Fibroblast of the aortic adventitia (primary cell): ENCODE measurements at regions not wholly inside any gene's neighbourhood (a gene's known extent, or its start where the extent isn't known, plus 50 kb on each side); places are given as distances from the start of the nearest gene placed in this dataset.

ENCODE experiments used
- DNase-seq: peaks from one replicate; pipeline ENCODE4 v3.0.0-alpha.2; 2010; ENCODE audit warnings: low read depth
- H3K4me3 ChIP-seq: 2 replicates; pipeline ENCODE4 v1.5.1; 2011; ENCODE audit warnings: low read depth, mild to moderate bottlenecking, control low read depth, low read length, moderate library complexity
- TF ChIP-seq, protein P1 (sequence below): IDR thresholded peaks from 2 replicates; pipeline ENCODE4 v1.5.1; 2011; ENCODE audit warnings: mild to moderate bottlenecking, low read length, control low read depth, inconsistent platforms; ENCODE audit not compliant: insufficient read depth

DNA sequence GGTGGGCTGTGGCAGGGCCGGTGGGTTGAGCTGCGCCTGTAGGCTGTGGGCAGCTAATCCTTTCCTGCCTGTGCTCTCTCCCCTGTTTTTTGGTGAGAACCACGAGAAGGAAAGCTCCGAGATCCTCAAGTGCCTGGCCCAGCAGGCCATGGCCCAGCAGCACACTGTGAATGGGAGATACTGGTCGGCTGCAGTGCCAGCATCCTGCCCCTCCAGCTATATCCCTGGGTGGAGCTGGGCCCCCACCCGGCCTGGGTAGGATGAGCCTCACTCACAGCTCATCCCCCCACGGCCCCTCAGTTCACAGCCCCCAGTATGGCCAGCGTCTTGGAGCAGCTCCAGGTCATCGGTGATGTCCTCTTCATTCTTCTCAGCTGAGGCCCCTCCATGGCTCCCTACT, 164.4 kb upstream of the ZNF267 start:
- TF ChIP-seq, protein P1, sequence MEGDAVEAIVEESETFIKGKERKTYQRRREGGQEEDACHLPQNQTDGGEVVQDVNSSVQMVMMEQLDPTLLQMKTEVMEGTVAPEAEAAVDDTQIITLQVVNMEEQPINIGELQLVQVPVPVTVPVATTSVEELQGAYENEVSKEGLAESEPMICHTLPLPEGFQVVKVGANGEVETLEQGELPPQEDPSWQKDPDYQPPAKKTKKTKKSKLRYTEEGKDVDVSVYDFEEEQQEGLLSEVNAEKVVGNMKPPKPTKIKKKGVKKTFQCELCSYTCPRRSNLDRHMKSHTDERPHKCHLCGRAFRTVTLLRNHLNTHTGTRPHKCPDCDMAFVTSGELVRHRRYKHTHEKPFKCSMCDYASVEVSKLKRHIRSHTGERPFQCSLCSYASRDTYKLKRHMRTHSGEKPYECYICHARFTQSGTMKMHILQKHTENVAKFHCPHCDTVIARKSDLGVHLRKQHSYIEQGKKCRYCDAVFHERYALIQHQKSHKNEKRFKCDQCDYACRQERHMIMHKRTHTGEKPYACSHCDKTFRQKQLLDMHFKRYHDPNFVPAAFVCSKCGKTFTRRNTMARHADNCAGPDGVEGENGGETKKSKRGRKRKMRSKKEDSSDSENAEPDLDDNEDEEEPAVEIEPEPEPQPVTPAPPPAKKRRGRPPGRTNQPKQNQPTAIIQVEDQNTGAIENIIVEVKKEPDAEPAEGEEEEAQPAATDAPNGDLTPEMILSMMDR, result no peak
- DNase-seq, result no peak
- no peak overlapping the region for H3K4me3 ChIP-seq

GRCh38 chr16:31710134-31710533, 163.5 kb upstream of the ZNF267 start:
- no peak for DNase-seq
- H3K4me3 ChIP-seq, result no peak overlapping the region
- TF ChIP-seq, protein P1, result no peak

DNA sequence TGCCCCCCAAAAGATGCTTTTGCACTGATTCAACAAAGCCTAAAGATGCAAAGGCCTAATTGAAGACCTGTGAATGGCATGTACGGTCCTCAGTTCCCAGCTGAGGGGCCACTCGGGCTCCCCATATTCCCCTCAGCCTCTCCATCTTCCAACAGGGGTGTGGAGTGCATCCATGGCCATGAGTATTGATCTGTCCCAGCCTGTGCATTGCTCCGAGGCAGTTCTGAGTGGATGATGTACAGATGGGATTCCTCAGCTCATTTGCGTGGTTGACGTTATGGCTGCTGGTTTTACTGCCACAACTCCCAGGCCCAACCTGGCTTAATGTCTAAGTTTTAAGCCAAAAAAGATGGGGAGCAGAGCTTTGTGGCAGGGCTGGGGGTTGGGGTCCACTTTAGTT, 162.7 kb upstream of the ZNF267 start:
- DNase-seq, result no peak
- TF ChIP-seq, protein P1, result no peak
- no peak overlapping the region for H3K4me3 ChIP-seq

DNA sequence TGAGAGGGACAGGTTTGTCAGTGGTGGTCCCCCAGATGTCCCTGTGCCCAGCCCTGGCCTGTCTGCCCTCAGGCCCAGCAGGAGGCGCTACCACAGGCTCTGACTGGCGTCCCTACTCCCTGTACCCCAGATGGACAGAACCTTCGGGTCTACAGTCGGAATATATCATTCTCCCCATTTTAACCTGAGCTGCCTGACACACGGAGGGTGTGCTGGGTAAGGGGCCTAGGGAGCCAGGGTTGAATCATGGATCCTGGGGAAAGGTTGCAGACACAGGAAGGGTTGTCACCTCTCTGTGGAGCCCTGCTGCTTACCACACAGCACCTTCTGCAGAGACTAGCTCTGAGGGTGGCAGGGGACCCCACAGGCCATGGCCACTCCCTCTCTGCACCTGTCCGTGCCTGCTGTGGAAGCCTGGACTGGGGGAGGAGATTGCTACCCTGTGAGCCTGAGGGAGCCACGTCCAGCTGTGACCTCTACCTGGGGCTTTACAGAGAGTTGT, 162.2 kb upstream of the ZNF267 start:
- TF ChIP-seq, protein P1, result no peak
- DNase-seq, result no peak
- no peak overlapping the region for H3K4me3 ChIP-seq

GRCh38 chr16:31712064-31712540, 161.5 kb upstream of the ZNF267 start:
- H3K4me3 ChIP-seq, result no peak overlapping the region
- DNase-seq, result no peak
- TF ChIP-seq, protein P1, result no peak

- peak; percentile 90 for DNase-seq
- H3K4me3 ChIP-seq, result peak overlapping the region; percentile 92
- TF ChIP-seq, protein P1, result no peak
Observed at GRCh38 chr16:31713071-31713944, 160.3 kb upstream of the ZNF267 start.
